Mucosa of rectum (tissue), 2 donors: ENCODE measurements at regions not wholly inside any gene's neighbourhood (a gene's known extent, or its start where the extent isn't known, plus 50 kb on each side); places are given as distances from the start of the nearest gene placed in this dataset.
A peak's percentile ranks its signal among the peaks of the same experiment; 100 is the strongest.

Experiments
- H3K27ac ChIP-seq, 2 donors: one replicate each; pipeline ENCODE4 v1.7.0; 2013; ENCODE audit warnings: inconsistent platforms in 2 of 2, low read depth in 2 of 2, low read length in 2 of 2
- H3K27me3 ChIP-seq, 2 donors: one replicate each; pipeline ENCODE4 v1.7.0; 2013; ENCODE audit warnings: low read length in 2 of 2; ENCODE audit not compliant: control insufficient read depth in 2 of 2, insufficient read depth in 2 of 2
- H3K36me3 ChIP-seq, 2 donors: one replicate each; pipeline ENCODE4 v1.7.0; 2013; ENCODE audit warnings: low read length in 2 of 2; ENCODE audit not compliant: control insufficient read depth in 2 of 2, insufficient read depth in 2 of 2
- H3K4me1 ChIP-seq, 2 donors: one replicate each; pipeline ENCODE4 v1.7.0; 2013; ENCODE audit warnings: low read length in 2 of 2, mild to moderate bottlenecking in 1 of 2; ENCODE audit not compliant: control insufficient read depth in 2 of 2, insufficient read depth in 2 of 2
- H3K4me3 ChIP-seq, 2 donors: one replicate each; pipeline ENCODE4 v1.7.0; 2013; ENCODE audit warnings: low read length in 2 of 2
- H3K9ac ChIP-seq, 2 donors: one replicate each; pipeline ENCODE4 v1.7.0; 2013; ENCODE audit warnings: low read length in 2 of 2, low read depth in 1 of 2, mild to moderate bottlenecking in 1 of 2
- H3K9me3 ChIP-seq, 2 donors: one replicate each; pipeline ENCODE4 v1.7.0; 2013; ENCODE audit warnings: low read length in 2 of 2; ENCODE audit not compliant: control insufficient read depth in 2 of 2
- donor health status: healthy.
- donor health status: Normal muscosa, but diverticular disease.

- no peak overlapping the region for H3K4me3 ChIP-seq
- no peak overlapping the region for H3K27ac ChIP-seq
- H3K9me3 ChIP-seq = no peaks in the 10 kb centered on the region
- no peaks in the 10 kb centered on the region for H3K27me3 ChIP-seq
- H3K9ac ChIP-seq = no peak overlapping the region
- H3K4me1 ChIP-seq = peaks cover 22 to 31% of the 10 kb centered on the region in 2 donors
- H3K36me3 ChIP-seq = no peaks in the 10 kb centered on the region
Measured at GRCh38 chr20:58001946-58002345, 226.5 kb downstream of the ANKRD60 start.

- Histone ChIP-seq H3K36me3 (no peaks in the 10 kb centered on the region), H3K9me3 (no peaks in the 10 kb centered on the region), H3K4me1 (peaks cover 25 to 33% of the 10 kb centered on the region in 2 donors), H3K27ac (peak overlapping the region in 1 of 2 donors; percentile 17), H3K9ac (no peak overlapping the region), H3K27me3 (no peaks in the 10 kb centered on the region), H3K4me3 (no peak overlapping the region)
Measured at GRCh38 chr20:58001381-58001780, 227.1 kb downstream of the ANKRD60 start.

GRCh38 chr20:58000861-58001260, 227.6 kb downstream of the ANKRD60 start:
- Histone ChIP-seq H3K4me3 (no peak overlapping the region), H3K27ac (peak overlapping the region in 1 of 2 donors; percentile 17)

DNA sequence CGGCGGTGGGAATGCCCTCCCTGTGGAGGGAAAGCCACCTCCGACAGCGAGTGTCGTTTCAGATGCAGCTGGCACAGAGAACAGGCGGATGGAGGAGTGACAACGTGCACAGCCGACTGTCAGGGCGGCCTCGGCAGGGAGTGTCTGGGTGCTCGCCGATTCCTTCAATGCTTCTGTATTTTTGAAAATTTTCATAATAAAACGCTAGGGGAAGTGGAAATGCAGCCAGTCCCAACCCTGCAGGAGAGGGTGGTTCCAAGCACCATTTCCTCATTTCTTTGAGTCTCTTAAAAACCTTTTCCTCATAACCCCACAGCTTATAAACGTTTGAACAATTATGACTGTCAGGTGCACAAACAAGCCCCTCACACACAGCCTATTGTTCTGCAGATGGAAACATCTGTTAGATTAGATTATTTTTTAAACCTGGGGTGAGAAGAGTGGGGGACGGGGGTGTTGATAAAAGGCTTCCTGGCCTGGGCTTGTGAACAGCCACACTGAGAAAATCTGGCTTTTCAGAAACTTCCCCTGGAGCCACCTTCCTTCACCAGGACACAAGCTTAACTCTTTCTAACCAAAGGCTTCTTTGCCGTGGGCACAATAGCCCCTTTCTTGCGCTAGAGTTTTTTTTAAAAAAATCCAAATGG, 228.9 kb downstream of the ANKRD60 start:
- no peaks in the 10 kb centered on the region for H3K9me3 ChIP-seq
- H3K36me3 ChIP-seq = no peaks in the 10 kb centered on the region
- H3K27me3 ChIP-seq = no peaks in the 10 kb centered on the region
- peak overlapping the region; percentile 86 for H3K27ac ChIP-seq
- peak overlapping the region; percentile 51 to 56 for H3K4me3 ChIP-seq
- H3K4me1 ChIP-seq = peaks cover 37 to 44% of the 10 kb centered on the region in 2 donors
- H3K9ac ChIP-seq = peak overlapping the region; percentile 62 to 79

More at GRCh38 chr20:58000861-58001260, 227.6 kb downstream of the ANKRD60 start:
- Histone ChIP-seq H3K27me3 (no peaks in the 10 kb centered on the region), H3K9me3 (no peaks in the 10 kb centered on the region), H3K36me3 (no peaks in the 10 kb centered on the region), H3K4me1 (peaks cover 30 to 38% of the 10 kb centered on the region in 2 donors), H3K9ac (no peak overlapping the region)

DNA sequence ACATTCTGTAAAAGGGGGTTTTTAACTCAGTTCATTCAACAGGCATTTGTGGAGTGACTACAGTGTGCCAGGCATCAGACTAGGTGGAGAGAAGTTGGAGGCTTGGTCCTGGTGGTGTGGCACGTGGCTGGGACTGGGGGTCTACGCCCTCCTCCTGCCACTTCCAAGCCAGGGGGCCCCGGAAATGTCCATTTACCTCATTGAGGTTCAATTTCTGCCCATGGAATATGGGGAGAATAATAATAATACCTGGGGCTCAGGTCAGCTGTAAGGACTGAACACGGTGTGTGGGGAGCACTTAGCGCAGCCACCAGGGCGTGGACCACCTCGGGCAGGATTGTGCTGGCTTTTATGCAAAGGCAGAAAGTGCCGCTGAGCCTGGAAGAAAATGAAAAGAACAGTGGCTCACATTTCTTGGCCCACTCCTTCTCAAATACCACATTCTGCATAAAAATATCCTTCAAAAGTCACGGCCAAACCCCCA, 229.4 kb downstream of the ANKRD60 start:
- Histone ChIP-seq H3K9me3 (no peaks in the 10 kb centered on the region), H3K36me3 (no peaks in the 10 kb centered on the region), H3K27me3 (no peaks in the 10 kb centered on the region), H3K27ac (peak overlapping the region; percentile 86), H3K4me1 (peaks cover 37 to 44% of the 10 kb centered on the region in 2 donors), H3K9ac (peak overlapping the region; percentile 62 to 79), H3K4me3 (peak overlapping the region; percentile 51 to 56)

DNA sequence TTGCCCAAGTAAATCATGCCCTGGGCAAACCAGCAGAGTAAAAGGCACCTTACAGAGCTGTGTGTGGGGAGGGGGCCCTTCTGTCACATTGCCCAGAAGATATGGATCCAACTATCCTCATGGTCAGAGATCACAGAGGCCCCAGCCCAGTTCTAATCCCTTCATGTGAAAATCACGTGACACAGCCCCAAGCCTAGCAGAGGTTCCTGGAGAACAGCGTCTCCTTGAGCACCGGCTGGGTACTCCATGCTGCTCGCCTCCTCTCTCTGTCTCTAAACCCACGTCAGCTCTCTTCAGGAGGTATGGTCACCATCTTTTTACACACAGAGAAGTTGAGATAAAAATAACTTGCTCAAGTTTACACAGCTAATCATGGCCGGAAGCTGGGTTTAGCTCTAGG, 230.2 kb downstream of the ANKRD60 start:
- Histone ChIP-seq H3K4me1 (peaks cover 37 to 49% of the 10 kb centered on the region in 2 donors), H3K27ac (peak overlapping the region in 1 of 2 donors; percentile 86), H3K4me3 (no peak overlapping the region), H3K27me3 (no peaks in the 10 kb centered on the region), H3K9me3 (no peaks in the 10 kb centered on the region), H3K9ac (peak overlapping the region in 1 of 2 donors; percentile 62), H3K36me3 (no peaks in the 10 kb centered on the region)

- Histone ChIP-seq H3K4me1 (peaks cover 40 to 58% of the 10 kb centered on the region in 2 donors), H3K4me3 (no peak overlapping the region), H3K27me3 (no peaks in the 10 kb centered on the region), H3K27ac (peak overlapping the region; percentile 60 to 82), H3K36me3 (no peaks in the 10 kb centered on the region), H3K9me3 (no peaks in the 10 kb centered on the region), H3K9ac (peak overlapping the region in 1 of 2 donors; percentile 5)
Measured at GRCh38 chr20:57996936-57997890, 231.2 kb downstream of the ANKRD60 start.

GRCh38 chr20:57996465-57996864, 232.0 kb downstream of the ANKRD60 start:
- Histone ChIP-seq H3K27ac (peak overlapping the region; percentile 65 to 82), H3K9ac (no peak overlapping the region), H3K4me1 (peaks cover 42 to 65% of the 10 kb centered on the region in 2 donors), H3K27me3 (no peaks in the 10 kb centered on the region), H3K36me3 (no peaks in the 10 kb centered on the region), H3K4me3 (peak overlapping the region in 1 of 2 donors; percentile 26), H3K9me3 (no peaks in the 10 kb centered on the region)

- Histone ChIP-seq H3K4me3 (no peak overlapping the region), H3K36me3 (no peaks in the 10 kb centered on the region), H3K9me3 (no peaks in the 10 kb centered on the region), H3K9ac (no peak overlapping the region), H3K27me3 (no peaks in the 10 kb centered on the region), H3K4me1 (peaks cover 37 to 66% of the 10 kb centered on the region in 2 donors), H3K27ac (peak overlapping the region; percentile 65 to 82)
Measured at GRCh38 chr20:57995381-57995977, 233.0 kb downstream of the ANKRD60 start.
